OCI-LY1 (cell line): ENCODE measurements at regions not wholly inside any gene's neighbourhood (a gene's known extent, or its start where the extent isn't known, plus 50 kb on each side); places are given as distances from the start of the nearest gene placed in this dataset.

Source experiments
- EZH2 ChIP-seq: fragments of 200-600 bp; sonication (generic), shearing (Covaris generic); IDR thresholded peaks from 2 replicates; pipeline ENCODE4 v1.8.0; 2017; ENCODE audit warnings: borderline replicate concordance, mixed run types, mild to moderate bottlenecking, antibody characterized with exemption, low read length, moderate library complexity, mixed read lengths
- TF ChIP-seq, protein P1 (sequence below): fragments of 200-600 bp; sonication (generic), shearing (Covaris generic); IDR thresholded peaks from 2 replicates; pipeline ENCODE4 v1.5.1; 2017; ENCODE audit warnings: mild to moderate bottlenecking, antibody characterized with exemption, low read length, moderate library complexity, mixed read lengths

- TF ChIP-seq, protein P1, sequence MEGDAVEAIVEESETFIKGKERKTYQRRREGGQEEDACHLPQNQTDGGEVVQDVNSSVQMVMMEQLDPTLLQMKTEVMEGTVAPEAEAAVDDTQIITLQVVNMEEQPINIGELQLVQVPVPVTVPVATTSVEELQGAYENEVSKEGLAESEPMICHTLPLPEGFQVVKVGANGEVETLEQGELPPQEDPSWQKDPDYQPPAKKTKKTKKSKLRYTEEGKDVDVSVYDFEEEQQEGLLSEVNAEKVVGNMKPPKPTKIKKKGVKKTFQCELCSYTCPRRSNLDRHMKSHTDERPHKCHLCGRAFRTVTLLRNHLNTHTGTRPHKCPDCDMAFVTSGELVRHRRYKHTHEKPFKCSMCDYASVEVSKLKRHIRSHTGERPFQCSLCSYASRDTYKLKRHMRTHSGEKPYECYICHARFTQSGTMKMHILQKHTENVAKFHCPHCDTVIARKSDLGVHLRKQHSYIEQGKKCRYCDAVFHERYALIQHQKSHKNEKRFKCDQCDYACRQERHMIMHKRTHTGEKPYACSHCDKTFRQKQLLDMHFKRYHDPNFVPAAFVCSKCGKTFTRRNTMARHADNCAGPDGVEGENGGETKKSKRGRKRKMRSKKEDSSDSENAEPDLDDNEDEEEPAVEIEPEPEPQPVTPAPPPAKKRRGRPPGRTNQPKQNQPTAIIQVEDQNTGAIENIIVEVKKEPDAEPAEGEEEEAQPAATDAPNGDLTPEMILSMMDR, result no peak
- TF ChIP-seq EZH2, result no peak
Observed at GRCh38 chr5:174459071-174459702, 265.2 kb upstream of the MSX2 start.
